C4-2B (cell line): ENCODE measurements at regions not wholly inside any gene's neighbourhood (a gene's known extent, or its start where the extent isn't known, plus 50 kb on each side); places are given as distances from the start of the nearest gene placed in this dataset.

ENCODE experiments used
- ZFX ChIP-seq: fragments of 450-650 bp; IDR thresholded peaks from 2 replicates; pipeline ENCODE4 v1.6.1; 2017
- TF ChIP-seq, protein P1 (sequence below): fragments of 450-650 bp; conservative IDR thresholded peaks from 2 replicates; pipeline ENCODE4 v1.5.1; 2017; ENCODE audit warnings: mild to moderate bottlenecking

DNA sequence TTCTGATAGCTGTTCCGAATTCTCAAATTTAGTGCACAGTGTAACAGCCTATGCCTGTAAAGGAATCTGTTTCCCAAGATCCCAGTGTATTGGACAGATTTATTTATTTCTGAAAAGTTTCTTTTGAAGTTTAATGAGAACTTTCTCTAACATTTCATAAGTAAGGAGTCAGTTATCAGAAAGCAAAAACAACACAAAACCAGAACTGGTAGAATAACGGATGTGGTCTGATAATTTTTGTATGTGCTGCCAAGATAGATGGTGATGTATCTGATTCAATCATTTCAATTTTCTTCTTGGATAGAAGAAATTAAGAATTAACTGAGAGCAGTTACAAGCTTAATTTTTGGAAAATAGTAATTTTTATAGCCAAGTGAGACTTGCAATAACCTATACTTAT, 374.3 kb downstream of the SOCS6 start:
- TF ChIP-seq, protein P1, sequence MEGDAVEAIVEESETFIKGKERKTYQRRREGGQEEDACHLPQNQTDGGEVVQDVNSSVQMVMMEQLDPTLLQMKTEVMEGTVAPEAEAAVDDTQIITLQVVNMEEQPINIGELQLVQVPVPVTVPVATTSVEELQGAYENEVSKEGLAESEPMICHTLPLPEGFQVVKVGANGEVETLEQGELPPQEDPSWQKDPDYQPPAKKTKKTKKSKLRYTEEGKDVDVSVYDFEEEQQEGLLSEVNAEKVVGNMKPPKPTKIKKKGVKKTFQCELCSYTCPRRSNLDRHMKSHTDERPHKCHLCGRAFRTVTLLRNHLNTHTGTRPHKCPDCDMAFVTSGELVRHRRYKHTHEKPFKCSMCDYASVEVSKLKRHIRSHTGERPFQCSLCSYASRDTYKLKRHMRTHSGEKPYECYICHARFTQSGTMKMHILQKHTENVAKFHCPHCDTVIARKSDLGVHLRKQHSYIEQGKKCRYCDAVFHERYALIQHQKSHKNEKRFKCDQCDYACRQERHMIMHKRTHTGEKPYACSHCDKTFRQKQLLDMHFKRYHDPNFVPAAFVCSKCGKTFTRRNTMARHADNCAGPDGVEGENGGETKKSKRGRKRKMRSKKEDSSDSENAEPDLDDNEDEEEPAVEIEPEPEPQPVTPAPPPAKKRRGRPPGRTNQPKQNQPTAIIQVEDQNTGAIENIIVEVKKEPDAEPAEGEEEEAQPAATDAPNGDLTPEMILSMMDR, result no peak
- no peak for TF ChIP-seq ZFX
